GM12891 (cell line): ENCODE measurements at regions not wholly inside any gene's neighbourhood (a gene's known extent, or its start where the extent isn't known, plus 50 kb on each side); places are given as distances from the start of the nearest gene placed in this dataset.

Source experiments
- POLR2A ChIP-seq: IDR thresholded peaks from 2 replicates; pipeline ENCODE4 v1.6.1; 2011; ENCODE audit warnings: low read depth, low read length, control low read depth
- POLR2AphosphoS5 ChIP-seq: IDR thresholded peaks from 2 replicates; pipeline ENCODE4 v1.6.1; 2011; ENCODE audit warnings: low read depth, low read length, control low read depth

DNA sequence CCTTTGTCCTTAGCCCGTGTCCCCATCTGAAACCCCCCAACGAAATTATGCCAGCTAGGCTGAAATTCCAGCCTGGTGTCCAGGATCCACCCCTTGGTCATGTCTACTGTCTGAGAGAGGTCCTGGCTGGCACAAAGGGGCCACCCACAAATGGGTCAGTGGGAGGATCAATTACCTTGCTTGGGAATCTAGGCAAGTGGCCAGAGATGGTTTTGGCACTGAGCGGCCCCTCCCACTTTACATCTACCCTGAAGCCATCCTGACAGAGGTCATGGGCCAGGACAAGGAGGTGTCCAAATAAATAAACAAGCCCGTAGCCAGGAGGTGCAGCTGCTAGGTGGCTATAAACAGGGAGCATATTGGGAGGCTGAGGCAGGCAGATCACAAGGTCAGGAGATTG is 311.5 kb downstream of the MN1 start:
- TF ChIP-seq POLR2A (no peak), POLR2AphosphoS5 (no peak)
